ENCODE measurements at regions not wholly inside any gene's neighbourhood (a gene's known extent, or its start where the extent isn't known, plus 50 kb on each side); places are given as distances from the start of the nearest gene placed in this dataset.

DNA sequence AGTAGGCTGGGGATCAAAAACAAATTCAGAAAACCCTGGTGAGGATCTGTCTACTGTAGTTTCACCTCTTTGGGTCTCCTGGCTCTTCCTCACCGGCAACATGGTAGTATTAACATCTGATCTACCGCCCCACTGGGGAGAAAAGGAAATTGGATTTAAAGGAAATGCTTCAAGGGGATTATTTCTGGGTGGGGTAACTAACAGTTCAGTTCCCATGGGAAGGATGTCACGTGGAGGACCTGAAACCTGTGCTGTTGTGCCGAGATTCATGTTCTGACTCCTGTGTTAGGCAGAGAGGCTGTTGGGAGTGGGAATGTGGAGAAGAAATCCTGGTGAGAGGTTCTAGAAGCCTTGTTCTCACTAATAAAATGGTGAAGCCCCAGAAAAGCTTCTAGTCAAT is 254.4 kb downstream of the BCOR start:
- no peak for DNase-seq

DNA sequence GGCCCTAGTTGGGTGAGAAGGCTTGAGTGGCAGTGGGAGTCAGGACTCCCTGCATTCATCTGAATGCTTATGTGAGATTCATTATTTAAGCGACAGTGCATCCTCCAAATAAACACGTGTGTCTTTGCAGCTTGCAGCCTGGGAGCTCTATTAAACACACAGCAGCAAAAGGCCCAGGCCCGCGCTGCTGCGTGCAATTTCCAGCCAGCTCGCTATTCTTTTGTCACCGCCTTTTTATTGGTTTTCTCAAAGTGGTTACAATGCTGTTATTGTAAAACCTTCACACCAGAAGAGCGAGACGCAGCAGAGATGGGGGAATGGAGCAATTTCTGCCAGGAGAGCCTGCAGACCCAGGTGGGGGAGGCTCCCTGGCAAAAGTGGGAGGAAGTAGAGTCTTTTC is 252.5 kb downstream of the BCOR start:
- no peak for DNase-seq

DNA sequence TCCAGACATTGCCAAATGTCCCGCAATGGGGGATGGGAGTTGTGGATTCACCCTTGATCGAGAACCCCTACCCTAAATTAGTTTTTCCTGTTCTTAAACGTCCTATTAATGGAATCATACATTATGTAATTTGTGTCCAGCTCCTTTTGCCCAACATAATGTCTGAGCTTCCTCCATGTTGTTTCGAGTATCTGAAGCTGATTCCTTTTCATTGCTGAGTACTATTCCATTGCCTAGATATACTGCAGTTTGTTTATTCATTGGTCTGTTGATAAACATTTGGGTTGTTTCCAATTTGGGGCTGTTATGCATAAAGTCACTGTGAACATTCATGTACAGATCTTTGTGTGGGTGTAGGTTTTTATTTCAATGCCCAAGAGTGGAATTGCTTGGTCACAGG is 251.3 kb downstream of the BCOR start:
- DNase-seq: no peak

DNA sequence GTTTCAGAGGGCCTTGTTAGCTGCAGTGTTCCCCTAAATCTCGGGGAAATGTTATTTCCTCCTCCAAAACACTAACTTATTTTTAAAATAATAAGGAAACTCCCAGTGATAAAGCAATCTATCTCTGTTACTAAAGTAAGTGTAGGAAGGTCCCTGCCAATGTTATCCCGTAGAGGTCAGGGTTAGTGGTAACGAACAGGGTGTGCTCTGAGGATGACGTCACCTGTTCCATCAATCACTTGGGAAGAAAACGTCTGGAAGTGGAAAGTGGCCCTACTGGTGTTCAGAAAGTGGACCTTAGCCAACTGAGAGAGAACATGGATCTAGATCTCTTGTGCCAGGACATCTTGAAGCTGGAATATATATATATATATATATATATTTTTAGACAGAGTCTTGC is 249.5 kb downstream of the BCOR start:
- DNase-seq: no peak

DNA sequence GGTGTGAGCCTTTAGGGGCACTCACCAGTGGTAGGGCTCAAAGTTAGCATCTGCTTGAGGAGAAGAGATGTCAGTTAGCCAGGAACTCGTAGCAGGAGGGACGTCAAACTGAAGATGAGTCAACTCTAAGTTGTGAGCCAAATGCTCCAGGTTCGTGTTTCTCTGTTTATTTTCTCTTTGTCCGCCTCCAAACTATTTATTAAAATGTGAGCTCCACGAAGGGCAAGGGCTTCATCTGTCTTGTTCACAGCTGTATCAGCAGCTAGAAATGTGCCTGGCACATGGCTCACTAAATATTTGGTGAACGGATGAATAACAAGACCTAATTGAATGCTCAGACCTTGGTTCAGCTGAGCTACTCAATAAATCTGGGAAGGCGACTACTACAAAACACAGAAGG is 248.9 kb downstream of the BCOR start:
- DNase-seq: no peak

DNA sequence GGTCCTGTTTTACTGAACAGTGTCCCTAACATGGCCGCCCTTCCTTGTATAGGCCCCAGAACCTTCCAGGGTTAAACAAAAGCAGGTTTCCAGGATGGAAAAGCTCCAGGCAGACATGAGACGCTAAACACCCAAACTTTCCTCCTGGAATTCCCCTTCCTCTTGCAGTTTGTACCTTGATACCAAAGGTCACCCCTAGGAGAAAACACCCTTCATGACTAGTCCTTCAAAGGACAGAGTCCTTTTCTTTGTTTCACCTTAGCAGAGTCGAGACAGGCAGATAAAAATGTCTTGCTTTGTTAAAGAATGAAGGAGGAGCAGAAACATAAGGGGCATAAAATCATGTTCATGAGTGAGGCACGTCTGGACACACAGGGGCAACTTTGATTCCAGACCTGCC is 247.5 kb downstream of the BCOR start:
- no peak for DNase-seq

DNA sequence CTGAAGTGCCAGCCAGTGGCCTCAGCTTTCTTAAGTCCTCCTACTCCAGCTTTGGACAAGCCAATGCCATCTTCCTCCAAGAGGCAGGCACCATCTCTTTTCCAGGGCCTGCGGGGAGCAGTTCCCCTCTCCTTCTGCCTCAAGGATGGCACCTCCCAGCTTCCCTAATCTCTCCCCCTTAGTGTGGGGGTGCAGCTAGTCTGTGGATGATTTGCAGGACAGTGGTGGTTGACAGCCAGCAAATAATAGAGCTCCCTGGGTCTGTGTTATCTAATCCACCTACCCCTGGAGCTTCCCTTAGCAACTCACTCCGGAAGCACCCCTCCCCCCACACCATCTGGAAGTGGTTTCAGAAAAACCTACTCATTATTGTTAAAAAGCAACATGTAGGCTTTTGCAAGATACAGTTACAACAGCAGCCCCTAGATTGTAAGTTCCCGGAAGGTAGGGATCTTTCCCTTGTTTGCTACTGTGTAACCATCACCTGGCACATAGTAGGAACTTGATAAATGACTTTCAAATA is 247.1 kb downstream of the BCOR start:
- no peak for DNase-seq

DNA sequence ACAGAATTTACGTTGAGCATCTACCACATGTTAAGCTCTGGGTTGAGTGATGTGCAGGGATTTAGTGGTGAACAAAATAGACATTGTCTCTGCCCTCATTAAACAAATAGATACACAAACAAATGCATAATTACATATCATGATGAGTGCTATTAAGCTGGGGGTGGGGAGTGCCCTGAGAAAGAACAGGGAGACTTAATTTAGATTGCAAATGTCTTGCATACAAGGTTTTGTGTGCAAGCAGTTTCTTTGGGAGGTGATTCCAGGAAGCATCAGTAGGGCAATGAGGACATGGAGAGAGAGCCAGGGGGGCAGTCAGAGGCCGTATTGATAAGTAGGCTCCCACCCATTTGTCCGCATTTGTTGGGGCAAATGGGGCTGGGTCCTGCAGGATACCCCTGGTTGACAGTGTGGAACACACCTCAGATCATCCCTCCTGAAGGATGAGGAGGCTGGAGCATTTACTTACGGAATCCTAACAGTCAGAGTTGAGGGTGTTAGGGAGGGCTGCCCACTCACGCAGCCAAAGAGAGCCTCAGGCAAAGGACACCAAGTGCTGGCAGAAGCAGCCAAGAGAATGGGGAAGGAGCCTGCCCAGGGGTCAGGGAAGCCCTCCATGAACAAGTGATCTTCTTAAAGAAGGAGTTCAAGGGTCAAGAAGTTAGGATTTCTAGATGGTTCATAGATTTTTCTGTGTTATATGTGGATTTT is 245.9 kb downstream of the BCOR start:
- no peak for DNase-seq

DNA sequence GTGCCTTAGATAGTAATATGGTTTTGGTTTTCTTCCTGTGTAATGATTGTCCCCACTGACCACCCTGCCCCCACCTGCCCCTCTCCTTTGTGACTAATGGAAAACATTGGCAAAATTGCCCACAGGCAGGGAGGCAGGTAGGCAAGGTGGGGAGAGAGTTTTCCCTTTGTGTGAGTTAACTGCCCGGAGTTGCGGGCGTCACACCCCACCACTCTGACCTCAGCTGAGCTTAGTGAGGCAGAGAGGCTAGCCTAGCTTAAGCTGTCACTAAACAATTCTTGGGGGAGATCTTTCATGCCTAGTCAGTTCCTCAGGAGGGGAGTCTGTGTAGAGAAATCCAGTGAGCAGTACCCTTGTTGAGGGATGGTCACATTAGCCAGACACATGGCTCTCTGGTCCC is 245.3 kb downstream of the BCOR start:
- DNase-seq: no peak

DNA sequence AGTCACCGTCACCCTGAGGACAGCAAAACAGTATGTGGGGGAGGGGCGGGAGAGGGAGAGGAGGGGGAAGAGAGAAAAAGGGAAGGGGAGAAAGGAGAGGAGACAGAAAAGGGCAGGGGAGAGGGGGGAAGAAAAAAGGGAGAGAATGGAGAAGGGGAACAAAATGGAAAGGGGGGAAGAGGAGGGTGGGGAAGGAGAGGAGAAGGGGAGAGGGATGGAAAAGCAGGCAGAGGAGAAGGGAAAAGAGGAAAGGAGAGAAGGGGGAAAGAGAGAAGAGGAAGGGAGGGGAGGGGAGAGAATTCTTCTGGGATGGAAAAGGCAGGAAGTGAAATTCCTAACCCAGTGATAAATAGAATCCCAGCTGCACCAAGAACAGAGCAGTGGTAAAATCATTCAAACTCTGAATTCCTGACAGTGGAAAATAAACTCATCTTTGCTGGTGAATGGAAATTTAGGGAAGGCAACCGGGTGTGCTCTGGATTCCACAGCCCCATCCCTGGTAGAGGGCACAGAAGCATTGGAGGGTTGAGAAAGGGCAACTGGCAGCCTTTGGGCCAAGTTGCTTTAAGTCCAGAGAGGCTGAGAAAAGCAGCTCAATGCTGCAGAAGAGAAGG is 244.2 kb downstream of the BCOR start:
- no peak for DNase-seq

DNA sequence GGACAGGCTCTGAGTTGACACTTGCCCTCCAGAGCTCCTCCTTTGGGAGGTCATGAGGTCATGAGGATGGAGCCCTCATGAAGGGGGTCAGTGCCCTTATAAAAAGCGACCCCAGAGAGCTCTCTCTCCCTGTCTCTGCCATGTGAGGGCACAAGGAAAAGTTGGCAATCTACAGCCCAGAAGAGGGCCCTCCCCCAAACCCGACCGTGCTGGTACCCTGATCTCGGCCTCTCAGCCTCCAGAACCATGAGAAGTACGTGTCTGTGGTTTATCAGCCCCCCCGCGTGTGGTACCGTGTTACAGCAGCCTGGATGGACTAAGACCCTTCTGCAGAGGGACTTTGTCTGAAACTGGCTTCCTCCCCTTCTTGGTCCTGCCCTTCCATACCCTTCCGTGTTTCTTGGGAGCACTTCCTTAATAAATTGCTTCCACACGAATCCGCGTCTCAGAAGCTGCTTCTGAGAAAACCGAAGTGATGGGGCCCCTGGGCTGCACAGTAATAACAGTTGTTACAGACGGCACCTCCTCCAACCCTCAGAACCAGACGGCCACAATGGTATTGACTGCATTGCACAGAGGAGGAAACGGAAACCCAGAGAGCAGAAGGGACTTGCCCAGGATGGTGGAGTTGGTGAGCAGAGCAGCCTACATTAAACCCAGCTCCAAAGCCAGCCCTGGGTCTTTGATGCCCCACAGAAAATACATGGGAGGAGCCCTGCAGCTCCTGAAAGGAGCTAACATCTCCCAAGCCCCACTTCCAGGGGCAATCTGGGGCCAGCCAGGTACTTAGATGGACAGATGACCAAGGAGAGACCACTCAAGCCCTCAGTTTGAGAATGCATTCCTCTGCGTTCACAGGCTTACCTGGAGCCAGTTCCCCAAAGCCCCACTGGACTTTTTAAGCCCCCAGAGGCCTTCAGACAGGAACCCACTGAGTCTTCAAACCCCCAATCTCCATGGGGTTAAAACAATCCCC is 242.7 kb downstream of the BCOR start:
- peak; percentile 51 to 63 for DNase-seq

DNA sequence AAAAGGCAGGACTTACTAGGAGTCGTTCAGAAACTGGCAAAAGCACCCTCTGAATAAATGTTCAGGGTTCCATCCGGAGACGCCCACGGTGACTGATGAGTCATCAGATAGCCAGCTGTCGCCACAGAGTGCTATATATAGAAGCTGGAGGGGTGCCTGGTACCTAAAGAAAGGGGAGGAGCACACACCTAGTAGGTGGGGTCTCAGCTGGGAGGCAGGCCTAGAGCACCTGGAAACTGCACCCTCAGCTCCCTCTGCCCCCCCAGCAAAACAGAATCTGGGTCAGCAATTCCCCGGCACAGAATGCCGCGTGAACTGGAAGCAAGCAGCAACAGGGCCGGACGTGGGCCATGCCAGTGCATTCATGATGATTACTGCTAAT is 242.0 kb downstream of the BCOR start:
- DNase-seq: peak; percentile 9 to 10

DNA sequence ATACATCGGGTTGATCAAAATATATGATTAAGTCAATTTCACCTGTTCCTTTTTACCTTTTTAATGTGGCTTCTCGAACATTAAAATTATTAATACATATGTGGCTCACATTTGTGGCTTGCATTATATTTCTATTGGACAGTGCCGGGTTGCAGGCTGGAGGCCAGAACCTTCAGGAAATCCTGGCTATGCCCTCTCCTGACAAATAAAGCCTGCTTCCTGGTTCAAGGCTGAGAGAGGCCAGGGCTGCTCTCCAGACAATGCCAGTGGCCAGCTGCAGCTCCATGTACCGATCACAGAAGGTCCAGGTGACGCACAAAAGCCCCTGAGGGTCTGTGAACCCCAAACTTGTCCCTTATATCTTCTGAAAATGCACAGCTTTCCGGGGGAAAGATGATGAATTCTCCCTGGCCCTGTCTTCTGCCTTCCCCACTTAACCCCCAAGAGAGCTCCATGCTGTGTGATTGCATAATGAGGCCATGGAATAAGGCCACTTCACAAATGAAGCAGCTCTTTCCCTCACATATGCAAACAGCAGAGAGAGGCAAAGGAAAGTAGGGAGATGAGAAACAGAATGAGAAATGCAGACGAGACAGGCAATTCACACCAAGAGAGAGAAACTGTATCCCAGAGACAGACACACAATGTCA is 241.2 kb downstream of the BCOR start:
- no peak for DNase-seq

DNA sequence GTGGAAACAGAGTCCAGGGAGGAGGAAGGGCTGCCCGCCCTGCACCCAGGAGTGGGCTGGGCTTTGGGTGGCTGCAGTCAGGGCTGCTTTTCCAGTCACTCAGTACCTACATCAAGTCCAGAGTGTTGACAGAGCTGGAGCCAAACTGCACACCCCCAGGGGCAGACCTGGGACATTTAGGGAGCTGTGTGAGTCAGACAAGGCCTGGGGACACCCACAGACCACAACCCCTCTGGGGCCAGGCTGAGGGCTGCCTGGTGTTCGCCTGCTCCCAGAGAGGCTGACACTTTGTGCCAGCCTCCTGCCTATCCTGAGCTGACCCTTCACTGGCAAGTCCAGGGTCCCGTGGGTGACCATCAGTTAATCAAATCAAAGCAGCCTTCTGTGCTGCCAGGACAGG is 240.0 kb downstream of the BCOR start:
- DNase-seq: no peak

DNA sequence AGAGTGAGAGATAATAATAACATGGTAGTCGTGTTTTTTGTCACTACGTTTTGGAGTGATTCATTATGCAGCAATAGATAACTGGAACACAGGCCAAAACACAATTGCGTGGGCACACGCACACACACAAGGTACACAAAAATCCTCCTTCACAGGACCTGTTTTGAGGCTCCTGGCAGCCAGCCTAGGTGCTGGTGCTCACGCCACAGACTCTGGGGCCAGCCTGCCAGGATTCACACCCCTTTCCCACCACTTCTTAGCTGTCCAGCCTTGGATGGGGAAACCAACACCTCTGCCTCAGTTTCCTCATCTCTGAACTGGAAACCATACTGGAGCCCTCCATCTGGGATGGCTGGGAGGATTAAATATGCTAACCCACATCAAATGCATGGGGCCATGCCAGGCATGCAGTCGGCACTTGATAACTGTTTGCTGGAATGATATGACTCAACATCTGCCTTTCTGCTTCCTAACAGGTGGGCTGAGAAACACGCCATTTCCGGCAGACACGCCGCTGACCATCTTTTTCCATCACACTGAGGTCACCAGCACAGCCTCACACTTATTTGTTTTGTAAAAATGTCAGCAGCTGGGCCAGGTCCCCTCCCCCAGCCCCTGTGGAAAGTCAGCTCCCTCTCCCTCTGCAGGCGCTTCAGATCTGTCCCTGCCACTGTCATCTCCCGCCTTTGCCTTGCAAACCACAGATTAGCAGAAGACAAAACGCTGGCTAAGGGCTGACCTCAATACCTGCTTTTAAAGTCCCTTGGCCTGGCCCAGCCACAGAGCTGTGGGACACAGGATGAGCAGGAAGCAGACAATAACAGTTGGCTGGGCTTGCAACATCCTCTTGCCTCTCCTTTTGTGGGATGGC is 237.5 kb downstream of the BCOR start:
- DNase-seq: peak; percentile 65 to 69

DNA sequence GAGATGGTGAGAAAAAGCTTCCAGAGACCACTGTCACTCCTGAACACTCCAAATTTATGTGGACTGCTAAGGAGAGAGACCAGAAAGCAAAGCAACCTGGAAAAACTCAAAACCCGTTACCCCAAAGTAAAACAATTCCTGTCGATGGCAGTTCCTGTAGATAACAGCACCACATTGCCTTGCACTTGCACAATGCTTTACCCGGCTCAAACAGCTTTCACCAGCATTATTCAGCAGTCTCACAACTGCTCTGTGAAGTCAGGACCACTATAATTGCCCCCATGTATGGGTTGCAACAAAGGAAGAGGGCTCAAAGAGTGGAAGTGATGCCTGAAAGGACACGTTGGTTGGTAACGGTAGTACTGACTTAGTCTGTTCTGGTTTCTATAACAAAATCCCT is 234.8 kb downstream of the BCOR start:
- DNase-seq: no peak

DNA sequence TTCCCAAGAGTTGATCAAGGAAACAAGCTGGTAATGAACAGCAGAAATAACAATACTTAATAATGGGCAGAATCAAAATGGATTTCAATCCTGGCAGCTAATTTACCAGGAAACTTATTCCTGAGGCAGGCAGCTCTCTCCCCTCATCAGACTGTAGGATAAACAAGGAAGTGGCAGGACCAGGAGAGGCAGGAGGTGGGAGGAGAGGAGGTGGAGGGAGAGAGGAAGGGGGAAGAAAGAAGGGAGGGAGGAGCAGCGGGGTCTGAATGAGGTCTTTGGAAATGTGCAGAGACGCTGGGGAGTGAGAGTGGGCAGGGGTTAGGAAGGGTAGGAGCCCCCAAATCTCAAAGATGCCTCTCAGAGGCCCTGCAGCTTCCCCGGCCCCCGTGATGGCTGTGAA is 231.5 kb downstream of the BCOR start:
- DNase-seq: no peak

DNA sequence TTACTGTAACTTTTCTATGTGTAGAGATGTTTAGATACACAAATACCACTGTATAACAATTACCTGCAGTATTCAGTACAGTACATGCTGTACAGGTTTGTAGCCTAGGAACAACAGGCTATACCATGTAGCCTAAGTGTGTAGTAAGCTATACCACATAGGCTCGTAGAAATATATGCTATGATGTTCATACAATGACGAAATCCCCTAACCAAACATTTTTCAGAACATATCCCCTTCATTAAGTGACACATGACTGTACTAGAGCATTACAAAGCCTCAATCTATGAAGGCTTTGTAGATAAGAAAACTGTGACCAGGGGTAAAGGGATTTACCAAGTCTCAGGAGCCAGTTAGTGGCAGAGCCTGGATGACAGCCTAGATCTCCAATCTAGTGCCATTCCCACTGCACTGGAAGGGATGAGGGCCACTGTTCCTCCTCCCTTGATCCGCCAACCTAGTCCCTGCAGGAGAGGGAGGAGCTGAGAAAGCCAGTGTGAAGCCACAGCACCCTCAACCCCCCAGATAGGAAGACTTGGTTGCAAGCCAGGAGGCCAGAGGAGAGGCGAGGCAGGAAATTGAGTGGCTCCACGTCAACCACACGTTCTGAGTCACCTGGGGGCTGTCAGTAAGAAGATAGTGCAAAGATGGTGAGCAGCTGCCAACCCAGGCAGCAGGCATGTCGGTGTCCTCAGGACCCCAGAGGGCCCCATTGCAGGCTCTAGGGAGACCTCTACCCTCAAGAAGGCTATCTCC is 227.7 kb downstream of the BCOR start:
- no peak for DNase-seq

DNA sequence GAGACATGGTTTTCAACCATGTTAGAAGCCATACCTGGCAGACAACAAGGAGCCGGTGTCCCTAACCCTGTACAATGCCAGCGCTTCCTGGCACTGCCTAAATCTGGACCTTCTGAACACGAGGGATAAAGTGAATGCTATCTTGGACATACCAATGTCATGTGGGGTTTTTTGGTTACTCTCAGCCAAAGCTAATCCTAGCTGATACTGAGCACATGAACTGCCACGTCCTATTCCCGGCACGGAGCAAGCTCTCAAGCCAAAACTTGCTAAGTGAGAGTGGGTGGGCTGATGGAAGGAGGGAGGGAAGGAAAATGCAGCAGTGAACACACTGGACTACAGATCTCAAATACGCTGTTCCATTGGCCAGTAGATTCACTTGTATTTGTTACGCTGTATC is 226.1 kb downstream of the BCOR start:
- no peak for DNase-seq

DNA sequence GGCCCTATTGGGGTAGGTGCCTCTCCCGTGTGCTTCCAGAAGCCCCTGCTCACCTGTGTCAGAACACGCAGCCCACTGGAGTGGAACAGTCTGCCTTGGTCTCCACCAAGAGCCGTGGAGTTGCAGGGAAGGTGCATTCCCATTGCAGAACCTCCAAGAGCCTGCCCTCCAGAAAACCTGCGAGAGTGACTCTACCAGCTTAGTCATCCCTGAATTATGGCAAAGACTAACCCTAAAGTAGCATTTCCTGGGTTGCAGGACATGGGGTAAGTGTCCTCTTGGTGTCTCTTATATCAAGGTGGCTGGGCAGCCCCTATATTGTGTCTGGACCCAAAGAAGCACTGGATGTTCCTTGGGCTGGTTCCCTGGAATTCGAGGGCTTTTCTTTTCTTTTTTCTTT is 224.6 kb downstream of the BCOR start:
- DNase-seq: no peak

DNA sequence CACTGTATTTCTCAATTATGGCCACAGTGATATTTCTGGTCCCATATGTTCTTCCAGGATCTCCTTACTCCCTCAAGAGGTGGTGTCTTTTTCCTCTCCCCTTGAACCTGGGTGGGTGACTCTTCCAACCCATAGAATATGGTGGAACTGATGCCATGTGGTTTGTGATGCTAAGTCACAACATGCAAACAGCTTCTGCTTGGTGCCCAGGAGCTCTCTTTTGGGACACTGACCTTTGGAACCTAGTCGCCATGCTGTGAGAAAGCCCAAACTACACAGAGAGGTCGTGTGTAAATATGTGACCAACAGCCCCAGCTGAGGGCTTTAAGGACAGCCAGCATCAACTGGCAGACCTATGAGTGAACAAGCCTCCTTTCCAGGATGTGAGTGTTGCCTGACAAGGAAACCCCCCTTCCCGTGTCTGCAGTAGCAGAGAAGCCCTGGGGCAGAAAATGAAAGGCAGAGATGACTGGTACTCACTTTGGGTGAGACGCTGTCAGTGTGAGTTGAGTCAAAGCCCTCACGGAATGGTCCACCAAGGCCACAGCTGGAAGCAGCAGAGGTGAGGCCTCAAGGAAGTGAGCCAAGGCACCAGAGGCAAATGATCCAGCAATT is 223.4 kb downstream of the BCOR start:
- no peak for DNase-seq

Data from AML-193 (cell line).